ENCODE measurements at regions not wholly inside any gene's neighbourhood (a gene's known extent, or its start where the extent isn't known, plus 50 kb on each side); places are given as distances from the start of the nearest gene placed in this dataset.

DNA sequence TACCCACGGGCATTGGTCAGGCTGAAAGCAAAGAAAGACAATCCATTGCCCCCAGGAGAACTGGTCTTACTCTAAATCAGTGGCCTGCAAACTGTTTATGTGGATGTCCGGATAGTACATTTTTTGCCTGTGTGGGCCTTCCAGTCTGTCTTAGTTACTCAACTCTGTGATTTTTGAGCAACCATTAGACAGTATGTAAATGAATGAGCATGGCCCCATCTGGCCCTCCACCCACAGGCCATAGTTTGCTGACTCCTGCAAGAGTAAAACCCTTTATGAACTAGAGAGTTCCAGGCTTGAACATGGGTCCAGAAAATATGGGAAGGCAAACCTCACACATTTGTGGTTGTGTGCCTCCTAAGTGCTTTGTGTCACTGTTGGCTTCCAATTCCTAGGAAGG is 55.7 kb upstream of the CYP1B1 start:
- TF ChIP-seq, protein P1, sequence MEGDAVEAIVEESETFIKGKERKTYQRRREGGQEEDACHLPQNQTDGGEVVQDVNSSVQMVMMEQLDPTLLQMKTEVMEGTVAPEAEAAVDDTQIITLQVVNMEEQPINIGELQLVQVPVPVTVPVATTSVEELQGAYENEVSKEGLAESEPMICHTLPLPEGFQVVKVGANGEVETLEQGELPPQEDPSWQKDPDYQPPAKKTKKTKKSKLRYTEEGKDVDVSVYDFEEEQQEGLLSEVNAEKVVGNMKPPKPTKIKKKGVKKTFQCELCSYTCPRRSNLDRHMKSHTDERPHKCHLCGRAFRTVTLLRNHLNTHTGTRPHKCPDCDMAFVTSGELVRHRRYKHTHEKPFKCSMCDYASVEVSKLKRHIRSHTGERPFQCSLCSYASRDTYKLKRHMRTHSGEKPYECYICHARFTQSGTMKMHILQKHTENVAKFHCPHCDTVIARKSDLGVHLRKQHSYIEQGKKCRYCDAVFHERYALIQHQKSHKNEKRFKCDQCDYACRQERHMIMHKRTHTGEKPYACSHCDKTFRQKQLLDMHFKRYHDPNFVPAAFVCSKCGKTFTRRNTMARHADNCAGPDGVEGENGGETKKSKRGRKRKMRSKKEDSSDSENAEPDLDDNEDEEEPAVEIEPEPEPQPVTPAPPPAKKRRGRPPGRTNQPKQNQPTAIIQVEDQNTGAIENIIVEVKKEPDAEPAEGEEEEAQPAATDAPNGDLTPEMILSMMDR (IDR thresholded peaks at IDR 0.05; ENCODE audit: insufficient read depth, low read depth, low read length, missing control alignments): no peak
- no peak overlapping the region for H3K4me3 ChIP-seq (ENCODE audit: low read depth, low read length)
- DNase-seq (ENCODE audit: low read depth): no peak

DNA sequence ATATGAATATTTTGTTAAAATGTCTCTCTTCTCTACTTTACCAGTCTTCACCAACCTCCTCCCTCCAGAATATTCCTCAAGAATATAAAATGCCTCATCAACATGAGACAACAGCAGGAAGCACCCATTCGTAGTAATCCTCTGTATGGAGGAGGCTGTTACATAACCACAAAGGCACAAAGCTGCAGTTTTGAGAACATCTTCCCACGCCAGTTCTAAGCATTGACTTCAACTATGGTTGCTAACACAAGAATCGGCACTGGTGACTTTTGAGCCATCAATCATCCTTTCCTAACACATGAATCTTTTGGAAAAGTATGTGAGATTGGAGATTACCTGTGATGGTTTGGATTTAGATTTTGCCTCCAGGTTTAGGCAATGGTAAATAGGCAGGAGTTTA is 54.9 kb upstream of the CYP1B1 start:
- TF ChIP-seq, protein P1 (IDR thresholded peaks at IDR 0.05; ENCODE audit: insufficient read depth, low read depth, low read length, missing control alignments): no peak
- H3K4me3 ChIP-seq (ENCODE audit: low read depth, low read length): no peak overlapping the region
- DNase-seq (ENCODE audit: low read depth): no peak

DNA sequence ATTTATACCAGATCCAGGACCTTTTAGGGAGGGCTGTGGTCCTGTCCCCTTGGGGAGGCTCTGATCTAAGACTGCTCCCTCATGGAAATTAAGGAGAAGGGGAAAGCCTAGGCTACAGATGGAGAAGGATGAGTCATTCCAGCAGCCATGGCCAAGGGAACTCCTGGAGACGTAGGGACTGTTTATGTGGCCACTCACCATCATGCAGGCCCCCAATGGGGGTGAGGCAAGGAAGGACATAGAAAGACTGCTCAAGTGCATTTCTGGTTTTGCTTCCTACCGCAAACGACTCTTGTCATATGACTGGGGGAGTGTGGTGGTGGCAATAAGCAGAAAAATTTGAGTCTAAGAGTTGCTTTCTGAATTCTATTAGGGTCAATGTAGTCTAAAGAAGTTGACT is 54.0 kb upstream of the CYP1B1 start:
- TF ChIP-seq, protein P1 (IDR thresholded peaks at IDR 0.05; ENCODE audit: insufficient read depth, low read depth, low read length, missing control alignments): no peak
- no peak overlapping the region for H3K4me3 ChIP-seq (ENCODE audit: low read depth, low read length)
- no peak for DNase-seq (ENCODE audit: low read depth)

DNA sequence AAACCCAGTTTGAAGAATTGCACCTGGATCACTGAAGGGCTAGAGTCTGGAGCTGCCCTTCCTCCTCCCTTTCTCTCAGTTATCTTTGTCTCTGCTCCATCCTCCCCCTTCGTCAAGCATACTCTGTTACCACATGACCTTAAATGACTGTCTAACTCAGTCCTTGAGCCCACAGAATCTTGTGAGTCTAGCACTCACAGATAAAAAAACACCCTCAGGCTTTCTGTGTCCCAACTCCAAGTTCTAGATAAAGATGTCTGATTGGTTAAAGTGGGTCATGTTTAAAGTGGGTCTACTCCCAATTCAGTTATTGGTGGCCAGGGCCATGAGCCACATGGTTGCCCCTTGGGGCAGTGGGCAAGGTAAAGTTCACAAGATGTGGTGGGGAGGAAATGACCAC is 53.5 kb upstream of the CYP1B1 start:
- no peak overlapping the region for H3K4me3 ChIP-seq (ENCODE audit: low read depth, low read length)
- no peak for DNase-seq (ENCODE audit: low read depth)
- TF ChIP-seq, protein P1 (IDR thresholded peaks at IDR 0.05; ENCODE audit: insufficient read depth, low read depth, low read length, missing control alignments): no peak

DNA sequence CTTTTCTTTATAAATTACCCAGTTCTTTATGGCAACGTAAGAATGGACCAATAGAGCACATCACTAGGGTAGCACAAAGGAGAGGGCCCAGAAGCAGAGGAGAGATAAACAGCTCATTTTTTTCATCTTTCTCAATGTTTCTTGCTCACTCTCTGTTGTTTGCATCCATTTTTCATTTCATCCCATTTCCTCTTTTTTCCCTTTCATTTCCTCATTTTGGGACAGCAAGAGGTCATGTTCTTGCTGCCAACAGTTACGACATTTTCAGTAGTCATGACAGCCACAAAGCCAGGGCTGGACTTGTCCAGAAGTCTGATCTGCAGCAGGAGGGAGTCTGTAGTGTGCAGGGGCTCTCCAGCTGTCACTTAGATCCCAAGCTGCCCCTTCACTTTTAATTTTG is 52.7 kb upstream of the CYP1B1 start:
- TF ChIP-seq, protein P1 (IDR thresholded peaks at IDR 0.05; ENCODE audit: insufficient read depth, low read depth, low read length, missing control alignments): no peak
- H3K4me3 ChIP-seq (ENCODE audit: low read depth, low read length): no peak overlapping the region
- DNase-seq (ENCODE audit: low read depth): peak; percentile 67

DNA sequence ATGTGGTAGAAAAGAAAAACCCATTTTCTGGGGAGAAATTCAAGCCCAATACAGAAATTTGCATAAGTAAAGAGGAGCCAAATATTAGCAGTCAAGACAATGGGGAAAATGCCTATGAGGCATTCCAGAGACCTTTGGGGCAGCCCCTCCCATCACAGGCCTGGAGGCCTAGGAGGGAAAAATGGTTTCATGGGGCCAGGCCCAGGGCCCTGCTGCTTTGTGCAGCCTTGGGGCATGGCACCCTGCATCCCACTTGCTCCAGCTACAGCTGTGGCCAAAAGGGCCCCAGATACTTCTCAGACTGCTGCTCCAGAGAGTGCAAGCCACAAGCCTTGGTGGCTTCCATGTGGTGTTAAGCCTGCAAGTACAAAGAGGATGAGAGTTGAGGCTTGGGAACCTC is 51.3 kb upstream of the CYP1B1 start:
- TF ChIP-seq, protein P1 (IDR thresholded peaks at IDR 0.05; ENCODE audit: insufficient read depth, low read depth, low read length, missing control alignments): no peak
- no peak overlapping the region for H3K4me3 ChIP-seq (ENCODE audit: low read depth, low read length)
- no peak for DNase-seq (ENCODE audit: low read depth)

DNA sequence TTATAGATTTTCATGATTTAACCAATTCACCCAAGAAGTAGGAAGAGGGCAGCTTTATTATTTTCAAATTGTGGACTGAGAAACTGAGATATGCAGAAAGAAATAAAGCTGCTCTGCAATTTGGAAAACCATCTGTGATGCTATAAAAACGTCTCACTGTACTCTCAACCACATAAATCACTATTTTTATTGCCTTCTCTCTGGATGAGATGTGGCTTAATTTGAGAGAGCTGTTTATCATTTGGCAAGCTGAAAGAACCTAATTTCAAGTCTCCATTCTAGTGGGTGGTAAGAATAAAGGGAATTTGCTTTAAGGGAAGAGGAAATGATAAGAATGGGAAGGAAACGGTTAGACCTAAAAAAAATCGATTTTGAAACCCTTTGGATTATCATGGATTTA is 49.9 kb upstream of the CYP1B1 start:
- TF ChIP-seq, protein P1 (IDR thresholded peaks at IDR 0.05; ENCODE audit: insufficient read depth, low read depth, low read length, missing control alignments): no peak
- no peak for DNase-seq (ENCODE audit: low read depth)
- no peak overlapping the region for H3K4me3 ChIP-seq (ENCODE audit: low read depth, low read length)
